Smooth muscle cell (in vitro differentiated cells): ENCODE measurements at regions not wholly inside any gene's neighbourhood (a gene's known extent, or its start where the extent isn't known, plus 50 kb on each side); places are given as distances from the start of the nearest gene placed in this dataset.
A peak's percentile ranks its signal among the peaks of the same experiment; 100 is the strongest.

Experiments used
- DNase-seq: peaks from one replicate; lab custom pipeline; 2025; ENCODE audit not compliant: unreplicated experiment; lab: John Stamatoyannopoulos, UW
- H2AFZ ChIP-seq: fragments of 200-600 bp; sonication (generic); 2 replicates; pipeline ENCODE4 v1.6.0; 2016; ENCODE audit warnings: antibody characterized with exemption, low read depth, mild to moderate bottlenecking
- H3F3A ChIP-seq: fragments of 200-600 bp; sonication (generic); 2 replicates; pipeline ENCODE4 v1.6.0; 2017; ENCODE audit warnings: antibody characterized with exemption, low read depth
- H3K27ac ChIP-seq: fragments of 200-600 bp; sonication (generic); 2 replicates; pipeline ENCODE4 v1.5.1; 2016; ENCODE audit warnings: low read depth, mild to moderate bottlenecking
- H3K27me3 ChIP-seq: fragments of 200-600 bp; sonication (generic); 2 replicates; pipeline ENCODE4 v1.6.1; 2016; ENCODE audit warnings: low read depth, mild to moderate bottlenecking
- H3K36me3 ChIP-seq: fragments of 200-600 bp; sonication (generic); 2 replicates; pipeline ENCODE4 v1.5.1; 2016; ENCODE audit warnings: low read depth
- H3K4me1 ChIP-seq: fragments of 200-600 bp; sonication (generic); 2 replicates; pipeline ENCODE4 v1.5.1; 2016; ENCODE audit warnings: low read depth
- H3K4me2 ChIP-seq: fragments of 200-600 bp; sonication (generic); 2 replicates; pipeline ENCODE4 v1.6.0; 2016; ENCODE audit warnings: mild to moderate bottlenecking
- H3K4me3 ChIP-seq: fragments of 200-600 bp; sonication (generic); 2 replicates; pipeline ENCODE4 v1.5.1; 2016; ENCODE audit warnings: mild to moderate bottlenecking
- H3K79me2 ChIP-seq: fragments of 200-600 bp; sonication (generic); 2 replicates; pipeline ENCODE4 v1.6.0; 2016; ENCODE audit warnings: low read depth, mild to moderate bottlenecking
- H3K9ac ChIP-seq: fragments of 200-600 bp; sonication (generic); 2 replicates; pipeline ENCODE4 v1.6.0; 2016; ENCODE audit warnings: low read depth
- H3K9me3 ChIP-seq: fragments of 200-600 bp; sonication (generic); replicated peaks from 2 replicates; pipeline ENCODE4 v1.5.1; 2016; ENCODE audit warnings: low read depth
- H4K20me1 ChIP-seq: fragments of 200-600 bp; sonication (generic); 2 replicates; pipeline ENCODE4 v1.6.0; 2016; ENCODE audit warnings: low read depth
- CTCF ChIP-seq: fragments of 200-600 bp; sonication (generic); IDR thresholded peaks from 2 replicates; pipeline ENCODE4 v1.5.1; 2017; ENCODE audit warnings: borderline replicate concordance, mild to moderate bottlenecking, antibody characterized with exemption; ENCODE audit not compliant: insufficient read depth, poor library complexity, severe bottlenecking
- WGBS: methylation state at CpG from one replicate; pipeline ENCODE4 v1.1.7; 2016; ENCODE audit warnings: low lambda C conversion rate; 5-methylcytosine and 5-hydroxymethylcytosine counted together

- TF ChIP-seq CTCF: no peak
- Histone ChIP-seq H3K79me2 (no peaks in the 10 kb centered on the region), H3F3A (no peaks in the 10 kb centered on the region), H3K9ac (no peak overlapping the region), H4K20me1 (no peaks in the 10 kb centered on the region), H3K4me2 (no peak overlapping the region), H3K27ac (no peak overlapping the region), H3K9me3 (no peaks in the 10 kb centered on the region), H3K27me3 (no peaks in the 10 kb centered on the region), H3K4me3 (no peak overlapping the region), H3K4me1 (no peaks in the 10 kb centered on the region), H3K36me3 (no peaks in the 10 kb centered on the region), H2AFZ (peak overlapping the region; percentile 3)
- DNase-seq: no peak
- 58% methylated on average over 1 of the region's 1 CpG for WGBS
These were observed 591.4 kb upstream of the GNPDA2 start for GRCh38 chr4:45317739-45318138.

- H3K27ac ChIP-seq: no peak overlapping the region
- H3K4me3 ChIP-seq: no peak overlapping the region
- H3K9me3 ChIP-seq: no peaks in the 10 kb centered on the region
- no peaks in the 10 kb centered on the region for H3K79me2 ChIP-seq
- H2AFZ ChIP-seq: peak overlapping the region; percentile 3
- DNase-seq: no peak
- H3K4me1 ChIP-seq: no peaks in the 10 kb centered on the region
- no peaks in the 10 kb centered on the region for H4K20me1 ChIP-seq
- H3K4me2 ChIP-seq: no peak overlapping the region
- H3K27me3 ChIP-seq: no peaks in the 10 kb centered on the region
- TF ChIP-seq CTCF: no peak
- WGBS: 48% methylated on average over 2 of the region's 2 CpGs
- no peak overlapping the region for H3K9ac ChIP-seq
- no peaks in the 10 kb centered on the region for H3F3A ChIP-seq
- no peaks in the 10 kb centered on the region for H3K36me3 ChIP-seq
These were observed 590.9 kb upstream of the GNPDA2 start for GRCh38 chr4:45317276-45317675.

GRCh38 chr4:45316257-45316656 lies 589.9 kb upstream of the GNPDA2 start:
- no peak overlapping the region for H3K4me2 ChIP-seq
- no peak overlapping the region for H2AFZ ChIP-seq
- no peaks in the 10 kb centered on the region for H3K4me1 ChIP-seq
- H3K9me3 ChIP-seq: no peaks in the 10 kb centered on the region
- no peak for TF ChIP-seq CTCF
- H3K36me3 ChIP-seq: no peaks in the 10 kb centered on the region
- no peaks in the 10 kb centered on the region for H3F3A ChIP-seq
- no peaks in the 10 kb centered on the region for H3K79me2 ChIP-seq
- H3K9ac ChIP-seq: no peak overlapping the region
- H3K27me3 ChIP-seq: no peaks in the 10 kb centered on the region
- no peaks in the 10 kb centered on the region for H4K20me1 ChIP-seq
- no peak overlapping the region for H3K4me3 ChIP-seq
- DNase-seq: no peak
- WGBS: 91% methylated on average over 2 of the region's 2 CpGs
- no peak overlapping the region for H3K27ac ChIP-seq

GRCh38 chr4:45302828-45303227 lies 576.5 kb upstream of the GNPDA2 start:
- Histone ChIP-seq H3K27ac (no peak overlapping the region), H3K4me3 (no peak overlapping the region), H3K4me1 (no peaks in the 10 kb centered on the region), H2AFZ (no peak overlapping the region), H3K36me3 (no peaks in the 10 kb centered on the region), H3F3A (no peaks in the 10 kb centered on the region), H3K9ac (no peak overlapping the region), H3K4me2 (no peak overlapping the region), H4K20me1 (no peaks in the 10 kb centered on the region), H3K27me3 (no peaks in the 10 kb centered on the region), H3K9me3 (no peaks in the 10 kb centered on the region), H3K79me2 (no peaks in the 10 kb centered on the region)
- TF ChIP-seq CTCF: no peak
- no peak for DNase-seq
- 94% methylated on average over 1 of the region's 1 CpG for WGBS
